GM19238 (cell line): ENCODE measurements at regions not wholly inside any gene's neighbourhood (a gene's known extent, or its start where the extent isn't known, plus 50 kb on each side); places are given as distances from the start of the nearest gene placed in this dataset.

Source experiments
- DNase-seq: peaks from one replicate; pipeline ENCODE4 v3.0.0; 2011; ENCODE audit warnings: low spot score; ENCODE audit not compliant: insufficient read length

DNA sequence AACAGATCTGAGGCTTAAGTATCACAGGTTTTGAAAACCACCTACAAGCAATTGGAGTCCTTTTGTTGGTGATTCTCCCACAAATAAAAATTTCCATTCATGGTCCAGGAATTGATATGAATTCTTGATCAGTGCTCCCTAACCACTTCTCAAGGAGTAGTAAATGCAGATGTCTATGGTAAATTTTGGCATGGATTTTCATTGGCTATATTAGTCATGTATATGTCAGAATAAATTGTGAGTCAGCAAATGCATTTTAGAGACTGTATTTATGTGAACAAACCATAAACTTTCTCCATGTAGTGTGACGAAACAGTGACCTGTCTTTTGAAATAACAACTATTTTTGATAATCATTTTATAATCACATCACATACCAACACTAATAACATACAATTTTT, 611.1 kb downstream of the HTR1A start:
- no peak for DNase-seq

DNA sequence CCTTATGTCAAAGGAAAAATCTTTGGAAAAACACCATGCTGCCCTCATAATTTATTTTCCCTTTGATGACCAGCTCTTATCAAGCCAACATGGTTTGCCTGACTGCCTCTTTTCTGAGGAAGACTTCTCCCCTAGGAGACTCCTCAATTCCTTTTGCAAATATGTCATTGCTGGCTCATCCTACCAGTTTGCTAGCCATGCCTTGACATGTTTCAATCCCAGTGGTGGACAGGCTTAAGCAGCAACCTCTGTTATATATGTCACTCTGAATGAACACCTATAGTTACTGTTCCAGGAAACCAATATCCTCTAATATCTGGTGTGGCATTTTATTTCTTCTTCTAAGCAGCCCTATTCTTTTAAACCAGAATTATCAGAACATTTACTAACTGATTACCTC, 615.8 kb downstream of the HTR1A start:
- no peak for DNase-seq

DNA sequence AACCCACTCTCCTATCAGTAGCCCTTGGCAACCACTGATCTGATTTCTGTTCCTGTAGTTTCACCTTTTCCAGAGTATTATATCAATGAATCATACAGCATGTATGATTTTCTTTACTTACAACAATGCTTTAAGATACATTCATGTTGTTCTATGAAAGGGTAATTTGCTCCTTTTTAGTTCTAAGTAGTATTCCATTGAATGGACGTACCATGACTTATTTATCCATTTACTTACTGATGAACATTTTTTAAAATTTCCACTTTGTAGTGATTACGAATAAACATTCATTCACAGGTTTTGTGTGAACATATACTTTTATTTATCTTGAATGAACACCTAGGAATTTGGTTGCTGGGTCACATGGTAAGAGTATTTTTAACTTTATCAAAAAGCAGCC, 620.8 kb downstream of the HTR1A start:
- no peak for DNase-seq

DNA sequence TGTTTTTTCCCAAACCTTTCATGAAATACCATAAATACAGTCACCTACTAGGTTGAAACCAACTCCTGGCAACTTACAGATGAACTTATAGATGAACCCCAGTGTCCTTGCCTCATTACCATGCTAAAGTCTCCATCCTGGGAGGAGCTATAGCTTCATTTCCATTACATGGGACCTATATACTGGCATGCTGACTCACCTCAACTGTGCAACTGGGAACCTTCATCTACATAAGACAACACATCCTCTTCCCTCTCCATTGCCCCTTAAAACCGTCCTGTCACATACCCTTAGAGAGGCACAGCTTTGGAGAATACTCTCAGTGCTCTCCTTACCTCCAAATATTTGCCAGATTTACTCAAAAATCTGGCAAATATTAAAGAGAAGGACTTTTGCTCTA, 638.3 kb downstream of the HTR1A start:
- DNase-seq, result no peak

DNA sequence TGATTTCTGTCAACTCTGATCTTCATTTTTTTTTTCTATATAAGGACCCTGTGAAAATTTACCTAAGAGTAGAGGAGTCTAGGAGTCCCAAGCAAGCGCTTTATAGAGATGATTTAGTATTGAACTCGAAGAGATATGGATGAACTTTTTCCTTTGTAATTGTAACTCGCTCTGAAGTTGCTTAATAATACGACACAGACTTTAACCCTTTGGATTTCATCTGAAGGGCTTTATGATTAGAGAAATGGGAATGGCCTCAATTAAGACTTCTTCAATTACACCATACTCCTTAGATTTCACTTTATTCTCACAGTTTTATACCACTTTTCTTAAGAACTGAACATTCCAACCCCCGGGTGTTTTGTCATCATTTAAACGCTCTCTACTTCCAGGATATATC, 647.7 kb downstream of the HTR1A start:
- no peak for DNase-seq

DNA sequence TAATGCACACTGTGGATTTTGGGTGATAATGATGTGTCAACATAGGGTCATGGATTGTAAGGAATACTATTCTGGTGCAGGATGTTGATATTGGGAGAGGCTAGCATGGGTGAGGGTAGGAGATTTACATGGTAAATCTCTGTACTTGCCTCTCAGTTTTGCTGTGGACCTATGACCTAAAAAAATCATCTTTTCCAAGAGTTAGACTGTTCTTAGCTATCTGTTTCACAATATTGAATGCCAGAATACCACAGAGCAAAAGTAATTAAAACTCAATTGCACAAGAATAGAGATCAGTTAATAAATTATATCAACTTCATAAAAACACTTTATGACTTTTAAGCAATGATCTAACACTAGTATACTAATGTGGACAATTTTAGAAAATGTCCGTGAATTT, 651.6 kb downstream of the HTR1A start:
- no peak for DNase-seq

DNA sequence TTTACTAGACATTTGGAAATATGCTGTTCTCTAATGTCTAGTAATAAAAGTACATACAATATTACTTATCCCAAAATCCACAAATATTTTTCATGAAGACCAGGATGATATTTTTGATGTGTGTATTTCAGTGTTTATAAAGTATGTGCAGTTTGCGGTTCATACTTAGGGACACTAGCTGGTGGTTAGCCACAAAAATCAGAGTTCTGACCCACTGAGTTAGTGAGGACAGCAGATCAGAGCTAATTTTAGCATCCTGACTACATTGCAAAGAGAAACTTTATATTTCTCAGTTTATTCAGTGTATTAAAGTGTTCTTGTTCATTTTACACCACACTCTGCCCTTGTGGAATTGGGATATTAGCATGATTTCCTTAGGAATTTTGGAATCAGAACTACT, 655.3 kb downstream of the HTR1A start:
- DNase-seq, result no peak

DNA sequence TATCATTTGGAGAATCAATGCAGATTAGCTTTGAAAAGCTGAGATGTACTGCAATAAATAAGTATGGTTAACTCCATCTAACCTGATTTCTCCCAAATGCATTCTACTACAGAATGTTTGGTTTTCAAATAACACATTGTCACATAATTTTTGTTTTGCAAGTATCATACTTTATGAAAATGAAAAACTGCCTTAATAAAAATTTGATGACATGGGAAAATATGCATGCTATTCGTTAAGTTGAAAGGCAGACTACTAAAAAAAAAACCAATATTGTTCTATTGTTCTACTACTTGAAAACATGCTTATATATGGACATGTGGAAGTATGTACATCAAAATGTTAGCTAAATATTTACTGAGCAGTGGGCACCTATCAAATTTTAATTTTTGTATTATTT, 668.9 kb downstream of the HTR1A start:
- DNase-seq, result no peak

DNA sequence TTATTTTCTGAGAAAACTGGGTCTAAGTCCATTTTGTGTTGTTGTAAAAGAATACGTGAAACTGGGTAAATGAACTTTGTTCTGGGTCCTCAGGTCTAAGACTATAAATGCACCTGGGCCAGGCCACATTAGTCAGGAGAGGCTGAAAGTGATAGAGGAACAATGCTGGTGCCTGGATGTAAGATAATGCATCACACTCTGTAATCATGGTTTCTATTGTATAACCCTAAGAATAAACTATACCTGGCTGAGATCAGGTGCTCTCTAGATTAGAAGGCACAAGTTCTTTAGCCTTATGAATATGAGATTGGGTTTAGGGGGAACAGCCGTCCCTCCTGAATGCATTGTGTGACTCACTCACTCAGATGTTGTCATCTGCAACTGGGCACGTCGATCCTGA, 675.5 kb downstream of the HTR1A start:
- DNase-seq, result no peak

DNA sequence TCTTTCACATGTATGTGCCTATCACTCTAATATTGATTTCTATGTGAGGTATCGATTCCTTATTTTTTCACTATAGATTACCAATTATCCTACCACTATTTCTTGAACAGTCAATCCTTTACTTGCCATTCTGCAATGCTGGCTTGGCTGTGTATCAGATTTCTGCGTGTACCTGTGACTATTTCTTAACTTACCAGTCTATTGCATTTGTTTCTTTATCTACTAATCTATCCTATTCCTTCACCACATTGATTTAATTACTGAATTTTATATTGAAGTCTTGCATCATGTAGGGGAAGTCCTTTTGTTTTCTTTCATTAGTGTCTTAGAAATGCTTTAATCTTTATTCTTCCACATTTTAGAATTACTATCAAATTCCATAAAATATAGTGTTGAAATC, 684.8 kb downstream of the LRRC70 start:
- DNase-seq, result no peak

DNA sequence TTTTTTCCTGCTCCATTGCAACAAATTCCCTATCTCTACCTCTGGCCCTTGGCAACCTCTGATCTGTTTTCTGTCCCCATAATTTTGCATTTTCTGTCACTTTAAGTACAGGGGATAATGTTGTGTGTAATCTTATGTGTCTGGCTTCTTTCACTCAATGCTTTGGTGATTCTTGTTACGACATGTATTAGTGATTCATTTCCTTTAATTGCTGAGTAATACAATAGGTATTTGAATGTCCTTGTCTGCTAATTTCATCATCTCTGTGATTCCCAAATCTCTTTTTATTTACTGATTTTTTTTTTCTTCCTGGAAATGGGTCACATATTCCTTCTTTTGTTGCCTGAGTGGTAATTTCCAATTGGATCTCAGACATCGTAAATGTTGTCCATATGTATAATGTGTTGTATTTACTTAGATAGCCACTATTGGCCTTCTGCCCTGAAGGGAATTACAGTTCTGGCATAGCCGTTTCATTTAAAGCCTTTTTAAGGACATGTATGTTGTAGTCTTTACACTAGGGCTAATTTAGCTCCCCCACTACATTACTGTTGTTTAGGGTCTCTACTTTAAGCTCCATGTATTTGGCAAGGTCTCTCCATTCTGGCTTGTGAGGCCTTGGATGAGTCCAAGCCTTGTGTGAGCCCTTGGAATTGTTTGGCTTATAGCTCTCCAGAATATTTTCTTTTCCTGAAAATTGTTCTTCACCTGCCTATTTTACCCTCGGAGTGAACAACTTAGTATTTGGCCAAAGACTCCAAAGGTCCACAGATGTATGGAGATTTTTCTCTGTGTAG, 683.8 kb downstream of the LRRC70 start:
- no peak for DNase-seq

DNA sequence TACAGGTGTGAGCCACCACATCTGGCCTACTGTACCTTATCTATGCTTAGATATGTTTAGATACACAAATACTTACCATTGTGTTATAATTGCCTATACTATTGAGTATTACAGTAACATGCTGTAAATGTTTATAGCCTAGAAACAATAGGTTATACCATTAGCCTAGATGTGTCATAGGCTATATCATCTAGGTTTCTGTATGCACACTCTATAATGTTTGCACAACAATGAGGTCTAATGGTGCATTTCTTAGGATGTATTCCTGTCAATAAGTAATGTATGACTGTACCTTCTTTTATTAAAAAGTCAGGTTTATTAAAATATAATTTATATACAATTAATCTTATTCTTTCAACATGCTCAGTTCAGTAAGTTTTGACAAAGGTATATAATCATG, 683.1 kb downstream of the LRRC70 start:
- no peak for DNase-seq

DNA sequence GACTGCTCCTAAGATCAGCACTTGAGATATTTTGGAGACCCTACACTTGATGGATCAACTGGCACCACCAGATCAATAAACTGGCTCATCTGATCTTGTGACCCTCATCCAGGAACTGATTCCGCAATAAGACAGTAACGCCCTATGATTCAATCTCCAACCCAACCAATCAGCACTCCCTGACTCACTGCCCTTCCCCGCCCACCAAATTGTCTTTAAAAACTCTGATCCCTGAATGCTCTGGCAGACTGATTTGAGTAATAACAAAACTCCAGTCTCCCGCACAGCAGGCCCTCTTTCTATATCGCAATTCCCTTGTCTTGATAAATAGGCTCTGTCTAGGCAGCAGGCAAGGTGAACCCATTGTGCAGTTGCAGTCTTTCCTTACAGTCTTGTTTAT, 677.0 kb downstream of the LRRC70 start:
- no peak for DNase-seq

DNA sequence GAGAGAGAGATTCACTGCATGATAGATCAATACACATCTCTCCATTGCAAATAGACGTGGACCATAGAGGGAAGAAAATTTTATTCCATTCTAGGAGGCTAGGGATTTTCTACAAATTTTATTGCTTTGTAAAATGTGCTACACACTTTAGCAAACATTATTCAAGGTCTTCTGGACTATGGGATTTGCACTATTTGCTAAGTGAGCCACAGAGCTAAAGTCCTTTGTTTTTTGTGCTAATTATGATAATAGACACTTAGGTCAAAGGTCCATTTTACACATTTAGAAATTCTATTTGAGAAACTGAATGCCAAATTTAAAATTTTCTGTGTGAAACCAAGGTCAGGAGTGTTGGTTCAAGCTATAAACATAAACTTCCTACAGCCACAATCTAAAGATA, 672.3 kb downstream of the LRRC70 start:
- no peak for DNase-seq

DNA sequence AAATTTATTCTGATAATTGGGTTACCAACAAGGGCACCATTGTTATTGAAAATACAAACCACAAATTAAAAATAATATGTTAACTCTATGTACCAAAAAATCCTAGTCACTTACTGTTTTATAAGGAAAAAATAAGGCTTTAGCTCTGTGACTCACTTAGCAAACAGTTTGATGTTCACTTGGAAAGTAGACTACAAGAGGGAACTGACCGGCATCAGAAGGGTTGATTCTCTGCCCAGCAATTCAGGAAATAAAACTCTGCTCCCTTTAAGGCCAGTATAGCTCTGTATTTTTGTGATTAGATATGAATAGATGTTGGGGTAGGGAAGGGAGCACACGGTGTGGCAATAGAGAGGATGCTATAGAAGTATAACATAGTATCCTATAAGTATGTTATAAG, 671.3 kb downstream of the LRRC70 start:
- DNase-seq, result no peak

DNA sequence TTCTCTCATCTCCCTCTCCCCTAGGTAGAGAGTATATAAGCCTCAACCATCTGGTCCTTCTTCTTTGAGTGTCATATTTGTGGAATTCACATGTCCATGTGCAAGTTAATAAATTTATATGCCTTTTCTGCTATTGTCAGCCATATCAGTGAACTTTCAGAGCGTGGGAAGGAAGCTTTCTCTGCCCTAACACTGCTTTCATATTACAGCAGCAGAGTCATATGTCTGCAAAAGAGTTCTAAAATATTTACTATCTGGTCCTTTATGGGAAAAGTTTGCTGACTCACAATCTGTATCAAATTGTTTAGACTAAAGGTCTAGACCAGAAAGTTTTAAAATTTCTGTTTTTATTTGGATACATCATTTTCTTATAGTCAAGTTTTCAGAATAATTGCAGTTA, 669.0 kb downstream of the LRRC70 start:
- DNase-seq, result no peak

DNA sequence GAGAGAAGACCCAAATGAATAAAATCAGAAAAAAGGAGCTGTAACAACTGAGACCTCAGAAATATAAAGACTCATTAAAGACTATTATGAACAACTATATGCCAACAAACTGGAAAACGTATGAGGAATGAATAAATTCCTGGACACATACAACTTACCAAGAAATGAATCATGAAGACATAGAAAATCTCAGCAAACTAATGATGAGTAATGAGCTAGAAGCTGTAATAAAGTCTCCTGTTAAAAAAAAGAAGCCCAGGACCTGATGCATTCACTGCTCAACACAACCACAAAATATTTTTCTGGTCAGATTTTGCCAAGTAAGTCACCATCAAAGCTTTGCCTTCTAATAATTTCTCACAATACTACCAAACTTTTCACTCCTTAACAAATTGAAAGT, 666.7 kb downstream of the LRRC70 start:
- no peak for DNase-seq

DNA sequence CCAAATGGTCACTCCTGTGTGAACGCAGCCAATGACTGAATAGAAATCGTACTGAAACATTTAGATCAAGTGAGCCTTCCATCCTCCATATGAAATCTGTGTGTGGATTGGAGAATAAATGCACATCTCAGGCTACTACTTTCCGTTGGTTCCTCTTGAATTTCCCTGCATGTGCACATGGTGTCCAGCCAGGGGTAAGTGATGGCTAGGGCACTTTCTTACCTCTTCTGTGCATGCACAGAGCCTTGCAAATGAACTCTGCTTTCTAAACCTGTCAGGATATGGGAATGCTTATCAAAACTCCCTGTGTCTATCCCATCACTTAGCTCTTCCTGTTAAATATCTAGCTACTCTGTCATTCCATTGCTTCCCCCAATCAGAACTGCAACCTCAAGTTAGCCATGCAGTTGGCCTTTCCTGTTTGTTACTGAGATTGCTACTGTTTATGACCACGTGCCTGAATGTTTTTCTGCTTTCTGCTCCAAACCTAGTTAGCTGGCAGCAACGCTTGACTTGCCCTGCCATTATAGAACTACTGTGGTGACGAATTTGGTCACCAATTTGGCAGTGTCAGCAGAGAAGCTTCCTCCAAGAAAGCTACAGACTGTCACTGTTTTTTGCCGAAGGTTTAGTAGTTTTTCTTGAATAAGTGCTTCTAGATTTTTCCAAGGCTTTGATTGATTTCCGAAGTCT, 661.6 kb downstream of the LRRC70 start:
- DNase-seq, result no peak

DNA sequence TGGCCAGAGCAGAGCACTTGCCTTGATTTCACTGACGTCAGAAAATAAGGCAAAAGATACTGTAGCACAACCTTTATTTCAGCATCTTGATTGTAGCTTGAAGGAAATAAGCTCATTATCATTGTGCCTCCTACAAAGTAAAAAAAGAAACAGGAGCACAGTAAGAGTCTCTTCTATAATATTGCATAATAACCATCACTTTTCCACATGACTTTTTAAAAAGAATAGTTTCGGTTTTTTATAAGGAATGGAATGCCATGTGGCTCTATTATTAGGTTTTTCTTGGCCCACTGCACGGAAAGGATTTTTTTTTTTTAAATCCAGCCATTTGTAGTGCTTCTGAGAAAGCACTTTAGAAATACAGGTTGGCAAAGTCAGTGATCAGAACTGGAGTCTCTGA, 655.3 kb downstream of the LRRC70 start:
- DNase-seq, result no peak

DNA sequence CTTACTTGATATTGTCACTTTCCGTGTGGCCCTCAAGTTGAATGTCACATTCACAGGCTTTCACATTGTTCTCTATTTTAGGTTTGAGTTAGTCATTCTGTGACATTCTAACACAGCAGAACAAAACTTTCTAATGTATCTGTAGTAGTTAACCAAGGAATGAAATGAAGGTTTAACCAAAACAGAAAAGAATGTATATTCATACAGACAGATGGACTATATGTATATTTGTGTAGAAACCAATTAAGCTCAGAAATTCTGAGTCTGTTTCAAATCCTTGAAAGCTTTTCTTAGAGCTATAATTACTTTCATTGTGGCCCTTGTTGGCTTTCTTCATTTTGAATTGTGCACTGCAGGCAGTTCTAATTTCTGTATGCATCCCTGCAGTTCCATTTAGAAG, 654.7 kb downstream of the LRRC70 start:
- no peak for DNase-seq

DNA sequence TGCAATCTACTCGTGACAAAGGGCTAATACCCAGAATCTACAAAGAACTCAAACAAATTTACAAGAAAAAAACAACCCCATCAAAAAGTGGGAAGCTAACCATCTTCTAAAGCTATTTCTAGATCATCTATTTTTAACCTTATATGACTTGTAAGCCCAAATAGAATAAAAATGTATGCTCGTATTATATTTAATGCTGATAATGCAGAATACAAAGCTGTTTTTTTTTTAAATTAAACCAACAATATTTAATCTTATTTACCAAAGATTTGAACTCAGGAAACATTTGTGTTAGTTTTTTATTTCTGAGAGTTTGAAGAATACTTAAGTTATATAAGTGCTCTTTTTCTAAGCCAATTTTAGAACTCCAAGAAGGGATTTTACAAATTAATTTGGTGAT, 652.1 kb downstream of the LRRC70 start:
- no peak for DNase-seq

DNA sequence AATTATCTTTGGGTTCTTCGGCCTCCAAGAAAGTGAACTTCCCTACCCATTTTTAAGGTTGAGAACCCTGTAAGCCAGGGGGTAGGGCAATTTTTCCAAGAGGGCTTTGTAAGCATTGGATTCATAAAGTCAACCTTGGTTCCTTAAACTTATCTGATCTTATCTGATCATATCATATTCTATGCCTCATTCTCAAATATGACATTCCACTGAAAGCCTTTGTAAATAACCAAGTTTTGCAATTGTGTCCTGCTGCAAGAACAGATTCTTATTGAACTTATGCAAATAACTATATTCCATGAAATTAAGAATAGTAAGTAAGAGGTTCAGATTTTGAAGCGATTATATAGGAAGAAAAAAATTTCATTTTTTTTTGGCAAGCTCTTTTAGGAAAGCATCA, 649.5 kb downstream of the LRRC70 start:
- DNase-seq, result no peak

DNA sequence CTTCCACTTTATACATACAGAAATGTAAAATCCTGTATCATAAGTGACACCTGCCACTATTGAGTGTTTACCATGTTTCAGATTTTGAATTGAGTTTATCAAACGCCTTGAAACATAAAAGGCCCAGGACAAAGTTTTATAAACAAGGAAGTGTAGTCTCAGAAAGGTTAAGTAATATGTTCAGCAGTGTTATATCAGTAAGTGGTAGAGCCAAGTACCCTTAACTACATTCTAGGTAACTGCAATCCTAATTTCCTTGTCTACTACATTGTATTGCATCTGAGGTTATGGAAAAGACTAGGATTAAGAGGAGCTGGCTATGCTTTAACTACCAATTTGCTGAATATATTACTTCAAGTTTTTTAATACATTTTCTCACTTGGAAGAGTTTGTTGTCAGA, 641.6 kb downstream of the LRRC70 start:
- DNase-seq, result no peak
